GM12878 (cell line): ENCODE measurements at regions not wholly inside any gene's neighbourhood (a gene's known extent, or its start where the extent isn't known, plus 50 kb on each side); places are given as distances from the start of the nearest gene placed in this dataset.

Source experiments
- ATAC-seq: fragments of 200-7000 bp; cut with Tn5 transposase; 3 replicates; pipeline ENCODE4 v1.9.1; 2020; ENCODE audit warnings: mild to moderate bottlenecking, moderate library complexity
- BruUV-seq: library from RNA; stranded (reverse); fragments of 400-500 nt; replicated peaks from 2 replicates; lab custom pipeline; 2021; lab: Mats Ljungman, UMichigan
- CTCF ChIA-PET: fragments of 300-600 bp; sonication (Branson Sonifier 250); formaldehyde crosslinking; extraction: SDS; loops from one replicate; lab custom pipeline; 2021; ENCODE audit warnings: inconsistent platforms; lab: Yijun Ruan, JAX
- POLR2A ChIA-PET: fragments of 350-600 bp; formaldehyde crosslinking; extraction: SDS; loops from one replicate; lab custom pipeline; 2021; ENCODE audit warnings: inconsistent platforms; lab: Charles Lee
- RAD21 ChIA-PET: fragments of 300-600 bp; sonication (Branson Sonifier 250); formaldehyde crosslinking; loops from one replicate; lab custom pipeline; 2023; ENCODE audit warnings: antibody characterized with exemption; ENCODE audit not compliant: unreplicated experiment; lab: Charles Lee
- SMC1A ChIA-PET: fragments of 300-600 bp; sonication (Branson Sonifier 250); formaldehyde crosslinking; loops from one replicate; lab custom pipeline; 2023; ENCODE audit not compliant: unreplicated experiment, uncharacterized antibody; lab: Charles Lee
- DNase-seq: peaks from one replicate; pipeline ENCODE4 v3.0.0-alpha.2; 2011; ENCODE audit warnings: low read depth, low spot score
- FAIRE-seq: peaks from 3 replicates; lab custom pipeline; 2011; peaks lifted over from hg19 to GRCh38; lab: Jason Lieb, UNC
- H2AFZ ChIP-seq: 2 replicates; pipeline ENCODE4 v1.6.0; 2011; ENCODE audit warnings: low read depth, low read length, control low read depth; ENCODE audit not compliant: control insufficient read depth
- H3K27ac ChIP-seq: 2 replicates; pipeline ENCODE4 v1.5.1; 2011; ENCODE audit warnings: control low read depth; ENCODE audit not compliant: control insufficient read depth, insufficient read depth
- H3K27me3 ChIP-seq, 2 experiments: replicated peaks in 1 of 2; 2 replicates each; pipeline versions ENCODE4 v1.6.0 to v1.6.1; 2011; ENCODE audit warnings: low read length in 1 of 2; ENCODE audit not compliant: control insufficient read depth in 2 of 2, insufficient read depth in 2 of 2
- H3K36me3 ChIP-seq, 2 experiments: 2 replicates each; pipeline ENCODE4 v1.5.1; 2011; ENCODE audit warnings: low read length in 1 of 2; ENCODE audit not compliant: control insufficient read depth in 2 of 2, insufficient read depth in 2 of 2
- H3K4me1 ChIP-seq: 2 replicates; pipeline ENCODE4 v1.6.1; 2011; ENCODE audit warnings: mild to moderate bottlenecking, low read length, moderate library complexity, mixed read lengths; ENCODE audit not compliant: control insufficient read depth, insufficient read depth
- H3K4me2 ChIP-seq: 2 replicates; pipeline ENCODE4 v1.6.0; 2011; ENCODE audit warnings: control low read depth; ENCODE audit not compliant: control insufficient read depth, insufficient read depth
- H3K4me3 ChIP-seq: fragments of 200-600 bp; sonication (generic); 2 replicates; pipeline ENCODE4 v1.5.1; 2016
- H3K79me2 ChIP-seq: 2 replicates; pipeline ENCODE4 v1.6.0; 2011; ENCODE audit warnings: low read length; ENCODE audit not compliant: control insufficient read depth, insufficient read depth
- H3K9ac ChIP-seq: 2 replicates; pipeline ENCODE4 v1.8.0; 2011; ENCODE audit warnings: low read length, control low read depth, mixed read lengths; ENCODE audit not compliant: control insufficient read depth, insufficient read depth
- H3K9me3 ChIP-seq: replicated peaks from 3 replicates; pipeline ENCODE4 v1.5.1; 2011; ENCODE audit warnings: mild to moderate bottlenecking, low read length; ENCODE audit not compliant: control insufficient read depth, insufficient read depth
- H4K20me1 ChIP-seq: 2 replicates; pipeline ENCODE4 v1.6.0; 2011; ENCODE audit not compliant: control insufficient read depth, insufficient read depth
- BACH1 ChIP-seq: fragments of 450-650 bp; IDR thresholded peaks from 2 replicates; pipeline ENCODE4 v1.6.1; 2017; ENCODE audit warnings: mild to moderate bottlenecking, borderline replicate concordance
- BHLHE40 ChIP-seq, 2 experiments: fragments of 450-650 bp in 1 of 2; IDR thresholded peaks; 2 replicates each; pipeline ENCODE4 v1.6.1; 2011 to 2017; ENCODE audit warnings: low read depth in 2 of 2, borderline replicate concordance in 1 of 2, improper control_type of control experiment in 1 of 2, low read length in 1 of 2, mild to moderate bottlenecking in 1 of 2
- BRCA1 ChIP-seq: IDR thresholded peaks from 2 replicates; pipeline ENCODE4 v1.6.1; 2011; ENCODE audit warnings: low read depth, low read length, improper control_type of control experiment
- CBX3 ChIP-seq: fragments of 200-600 bp; sonication (generic); IDR thresholded peaks from 2 replicates; pipeline ENCODE4 v1.6.1; 2016; ENCODE audit warnings: low read depth, borderline replicate concordance
- CHD1 ChIP-seq: IDR thresholded peaks from 2 replicates; pipeline ENCODE4 v1.6.1; 2012; ENCODE audit warnings: low read depth, low read length, improper control_type of control experiment
- CREB1 ChIP-seq: IDR thresholded peaks from 2 replicates; pipeline ENCODE4 v1.6.1; 2012; ENCODE audit warnings: low read depth, mild to moderate bottlenecking, inconsistent platforms
- CUX1 ChIP-seq: IDR thresholded peaks from 2 replicates; pipeline ENCODE4 v1.6.1; 2012; ENCODE audit warnings: improper control_type of control experiment, low read depth, low read length; ENCODE audit not compliant: insufficient replicate concordance
- EZH2 ChIP-seq: IDR thresholded peaks from 2 replicates; pipeline ENCODE4 v1.6.1; 2012; ENCODE audit warnings: low read depth, mild to moderate bottlenecking, control low read depth, inconsistent platforms, low read length, borderline replicate concordance; ENCODE audit not compliant: control insufficient read depth
- LARP7 ChIP-seq: fragments of 450-650 bp; IDR thresholded peaks from 2 replicates; pipeline ENCODE4 v1.6.1; 2017; ENCODE audit warnings: mild to moderate bottlenecking
- MEF2B ChIP-seq: fragments of 450-650 bp; IDR thresholded peaks from 2 replicates; pipeline ENCODE4 v1.6.1; 2018; ENCODE audit warnings: mild to moderate bottlenecking, moderate library complexity; ENCODE audit not compliant: partially characterized antibody, poor library complexity, severe bottlenecking
- POLR2AphosphoS2 ChIP-seq: IDR thresholded peaks from 2 replicates; pipeline ENCODE4 v1.6.1; 2011; ENCODE audit warnings: low read depth, mild to moderate bottlenecking, low read length, improper control_type of control experiment, moderate library complexity
- RELA ChIP-seq: fragments of 450-650 bp; IDR thresholded peaks from 2 replicates; pipeline ENCODE4 v1.8.0; 2014; ENCODE audit warnings: borderline replicate concordance; ENCODE audit not compliant: partially characterized antibody
- RFX5 ChIP-seq: IDR thresholded peaks from 2 replicates; pipeline ENCODE4 v1.6.1; 2011; ENCODE audit warnings: low read depth, low read length, improper control_type of control experiment
- SMAD5 ChIP-seq: IDR thresholded peaks from 2 replicates; pipeline ENCODE4 v1.6.1; 2016; ENCODE audit warnings: antibody characterized with exemption, low read depth
- SPI1 ChIP-seq: IDR thresholded peaks from 2 replicates; pipeline ENCODE4 v1.6.1; 2011; ENCODE audit warnings: low read depth, mild to moderate bottlenecking, low read length, moderate library complexity, borderline replicate concordance; ENCODE audit not compliant: insufficient read depth
- SRF ChIP-seq, 2 experiments: IDR thresholded peaks; 2 replicates each; pipeline ENCODE4 v1.6.1; 2011; ENCODE audit warnings: low read depth in 2 of 2, low read length in 2 of 2, mild to moderate bottlenecking in 1 of 2, moderate library complexity in 1 of 2
- TCF3 ChIP-seq: IDR thresholded peaks from 2 replicates; pipeline ENCODE4 v1.6.1; 2012; ENCODE audit warnings: low read depth, mild to moderate bottlenecking, low read length, borderline replicate concordance; ENCODE audit not compliant: insufficient read depth
- ZNF207 ChIP-seq: fragments of 450-650 bp; IDR thresholded peaks from 2 replicates; pipeline ENCODE4 v1.6.1; 2014; ENCODE audit warnings: antibody characterized with exemption, mild to moderate bottlenecking, borderline replicate concordance
- WGBS: methylation state at CpG from one replicate; pipeline ENCODE4 v1.1.6; 2016; ENCODE audit warnings: low lambda C conversion rate; ENCODE audit not compliant: insufficient replicate concordance, insufficient coverage; ENCODE audit errors: missing lambda C conversion rate; 5-methylcytosine and 5-hydroxymethylcytosine counted together
- in situ Hi-C: fragments of 300-500 bp; cut with MboI; formaldehyde crosslinking; loops from 9 replicates; pipeline ENCODE4 v1.14.3; 2018; ENCODE audit warnings: mixed read lengths
- intact Hi-C: fragments of 100-400 bp; cut with micrococcal nuclease; formaldehyde crosslinking; loops from one replicate; pipeline ENCODE4 v1.14.2; 2022; ENCODE audit not compliant: unreplicated experiment
- TF ChIP-seq, protein P1 (sequence below): fragments of 450-650 bp; conservative IDR thresholded peaks from 2 replicates; pipeline ENCODE4 v1.6.1; 2017; ENCODE audit warnings: mild to moderate bottlenecking, moderate library complexity

DNA sequence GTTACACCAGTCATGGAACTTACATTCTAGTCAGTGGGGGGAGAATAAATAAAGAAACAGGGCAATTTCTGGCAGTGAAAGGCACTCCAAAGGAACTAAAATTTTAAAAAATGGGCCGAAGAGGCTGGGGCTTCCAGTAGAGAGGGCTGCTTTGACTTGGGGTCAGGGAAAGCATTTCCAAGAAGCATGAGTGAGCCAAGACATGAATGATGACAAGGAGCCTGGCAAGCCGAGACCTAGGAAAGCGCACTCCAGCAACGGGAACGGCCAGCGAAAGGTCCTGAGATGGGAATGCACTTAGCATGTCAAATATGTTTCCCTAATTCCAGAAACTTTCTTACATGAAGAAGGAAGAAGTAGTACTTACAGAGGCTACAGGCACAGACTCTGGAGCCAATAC is 95.4 kb upstream of the NGF start (continued):
- TF ChIP-seq TCF3 = no peak
- no peak for TF ChIP-seq ZNF207
- TF ChIP-seq MEF2B = no peak

- ChIA-PET CTCF (no interaction called here), RAD21 (no interaction called here), POLR2A (no interaction called here), SMC1A (no interaction called here)
- Histone ChIP-seq H3K79me2 (no peaks in the 10 kb centered on the region), H2AFZ (no peak overlapping the region), H3K4me3 (no peak overlapping the region), H3K4me1 (no peaks in the 10 kb centered on the region), H3K4me2 (no peak overlapping the region), H3K9me3 (no peaks in the 10 kb centered on the region), H3K27ac (no peak overlapping the region), H4K20me1 (no peaks in the 10 kb centered on the region), H3K27me3 (no peaks in the 10 kb centered on the region), H3K9ac (no peak overlapping the region), H3K36me3 (no peaks in the 10 kb centered on the region)
- in situ Hi-C loops = no loop called here
- ATAC-seq (no peak), FAIRE-seq (no peak), DNase-seq (no peak)
- 17% methylated on average over 6 of the region's 6 CpGs for WGBS
- no TSS peak for BruUV-seq
- intact Hi-C loops = no loop called here
- TF ChIP-seq BHLHE40 (IDR thresholded peaks at IDR 0.05; ENCODE audit: borderline replicate concordance in 1 of 2, low read depth in 2 of 2, low read length in 1 of 2) (no peak), RELA (no peak), BACH1 (no peak), CREB1 (no peak), SPI1 (no peak), EZH2 (no peak), LARP7 (no peak), RFX5 (no peak), SRF (IDR thresholded peaks at IDR 0.05; ENCODE audit: low read depth in 2 of 2, low read length in 2 of 2) (no peak), BRCA1 (no peak), CUX1 (no peak), CHD1 (no peak), CBX3 (no peak), POLR2AphosphoS2 (no peak), SMAD5 (no peak)
- TF ChIP-seq, protein P1, sequence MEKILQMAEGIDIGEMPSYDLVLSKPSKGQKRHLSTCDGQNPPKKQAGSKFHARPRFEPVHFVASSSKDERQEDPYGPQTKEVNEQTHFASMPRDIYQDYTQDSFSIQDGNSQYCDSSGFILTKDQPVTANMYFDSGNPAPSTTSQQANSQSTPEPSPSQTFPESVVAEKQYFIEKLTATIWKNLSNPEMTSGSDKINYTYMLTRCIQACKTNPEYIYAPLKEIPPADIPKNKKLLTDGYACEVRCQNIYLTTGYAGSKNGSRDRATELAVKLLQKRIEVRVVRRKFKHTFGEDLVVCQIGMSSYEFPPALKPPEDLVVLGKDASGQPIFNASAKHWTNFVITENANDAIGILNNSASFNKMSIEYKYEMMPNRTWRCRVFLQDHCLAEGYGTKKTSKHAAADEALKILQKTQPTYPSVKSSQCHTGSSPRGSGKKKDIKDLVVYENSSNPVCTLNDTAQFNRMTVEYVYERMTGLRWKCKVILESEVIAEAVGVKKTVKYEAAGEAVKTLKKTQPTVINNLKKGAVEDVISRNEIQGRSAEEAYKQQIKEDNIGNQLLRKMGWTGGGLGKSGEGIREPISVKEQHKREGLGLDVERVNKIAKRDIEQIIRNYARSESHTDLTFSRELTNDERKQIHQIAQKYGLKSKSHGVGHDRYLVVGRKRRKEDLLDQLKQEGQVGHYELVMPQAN = no peak
Observed at GRCh38 chr1:115432061-115432460, 94.0 kb upstream of the NGF start.
